K562 (cell line): ENCODE measurements at regions not wholly inside any gene's neighbourhood (a gene's known extent, or its start where the extent isn't known, plus 50 kb on each side); places are given as distances from the start of the nearest gene placed in this dataset.

Experiments used
- ATAC-seq: fragments of 200-7000 bp; cut with Tn5 transposase; 3 replicates; pipeline ENCODE4 v1.9.1; 2020; ENCODE audit warnings: moderate library complexity
- BruUV-seq: library from RNA; stranded (reverse); fragments of 400-500 nt; replicated peaks from 2 replicates; lab custom pipeline; 2021; lab: Mats Ljungman, UMichigan
- CTCF ChIA-PET: fragments of 300-600 bp; formaldehyde crosslinking; extraction: SDS; loops from one replicate; lab custom pipeline; 2021; ENCODE audit warnings: low intra/inter-chr PET ratio; lab: Yijun Ruan, JAX
- POLR2A ChIA-PET: fragments of 300-600, 350-650 bp; sonication (Branson Sonifier 250); formaldehyde crosslinking; extraction: SDS; loops from one replicate; lab custom pipeline; 2021; ENCODE audit warnings: antibody characterized with exemption, inconsistent platforms; lab: Yijun Ruan, JAX
- DNase-seq, 4 experiments: peaks; one replicate each; pipeline versions ENCODE4 v3.0.0 to v3.0.0-alpha.2; 2011 to 2018; ENCODE audit warnings: low spot score in 3 of 4, mixed read lengths in 3 of 4; ENCODE audit errors: extremely low read depth in 1 of 4
- FAIRE-seq: peaks from 2 replicates; lab custom pipeline; 2011; peaks lifted over from hg19 to GRCh38; lab: Jason Lieb, UNC
- H2AFZ ChIP-seq: 2 replicates; pipeline ENCODE4 v1.6.0; 2011; ENCODE audit warnings: low read depth, low read length, control low read depth, inconsistent platforms
- H3K27ac ChIP-seq: fragments of 200-600 bp; 3 replicates; pipeline ENCODE4 v1.8.0; 2011; ENCODE audit warnings: low read depth, mild to moderate bottlenecking, control low read depth, inconsistent platforms, low read length, moderate library complexity, mixed read lengths; ENCODE audit errors: extremely low read depth
- H3K27me3 ChIP-seq, 2 experiments: fragments of 300-600 bp in 1 of 2; 2 replicates in 1 of 2; 3 replicates in 1 of 2; pipeline versions ENCODE4 v1.6.0 to v1.8.0; 2011; ENCODE audit warnings: inconsistent platforms in 2 of 2, low read length in 2 of 2, mild to moderate bottlenecking in 1 of 2, mixed read lengths in 1 of 2, moderate library complexity in 1 of 2; ENCODE audit not compliant: control insufficient read depth in 2 of 2, insufficient read depth in 2 of 2
- H3K36me3 ChIP-seq: fragments of 300-600 bp; 3 replicates; pipeline ENCODE4 v1.8.0; 2011; ENCODE audit warnings: mild to moderate bottlenecking, low read length, inconsistent platforms; ENCODE audit not compliant: control insufficient read depth, insufficient read depth
- H3K4me1 ChIP-seq, 2 experiments: fragments of 200-600 bp in 1 of 2; replicated peaks in 1 of 2; 2 replicates in 1 of 2; 3 replicates in 1 of 2; pipeline versions ENCODE4 v1.5.1 to v1.8.0; 2011; ENCODE audit warnings: inconsistent platforms in 2 of 2, low read length in 2 of 2, mild to moderate bottlenecking in 1 of 2, mixed read lengths in 1 of 2, moderate library complexity in 1 of 2; ENCODE audit not compliant: control insufficient read depth in 2 of 2, insufficient read depth in 2 of 2
- H3K4me2 ChIP-seq: 2 replicates; pipeline ENCODE4 v1.6.1; 2011; ENCODE audit warnings: low read length, control low read depth, inconsistent platforms, mixed read lengths; ENCODE audit not compliant: insufficient read depth
- H3K4me3 ChIP-seq: fragments of 200-600 bp; sonication (generic), shearing (Covaris generic); 2 replicates; pipeline ENCODE4 v1.5.1; 2016; ENCODE audit warnings: control low read depth, inconsistent platforms
- H3K79me2 ChIP-seq: fragments of 200-600 bp; 3 replicates; pipeline ENCODE4 v1.8.0; 2011; ENCODE audit warnings: low read length, inconsistent platforms; ENCODE audit not compliant: control insufficient read depth, insufficient read depth
- H3K9ac ChIP-seq, 2 experiments: 2 replicates each; pipeline versions ENCODE4 v1.6.0 to v1.6.1; 2011; ENCODE audit warnings: low read depth in 2 of 2, low read length in 2 of 2, control low read depth in 1 of 2, inconsistent platforms in 1 of 2, mild to moderate bottlenecking in 1 of 2, mixed read lengths in 1 of 2; ENCODE audit not compliant: insufficient read depth in 1 of 2
- H3K9me1 ChIP-seq: one replicate; pipeline ENCODE4 v1.6.0; 2011; ENCODE audit warnings: inconsistent platforms, mild to moderate bottlenecking, low read length, moderate library complexity; ENCODE audit not compliant: control insufficient read depth, insufficient read depth
- H3K9me3 ChIP-seq: replicated peaks from 2 replicates; pipeline ENCODE4 v1.5.1; 2011; ENCODE audit warnings: low read depth, low read length, inconsistent platforms; ENCODE audit not compliant: control insufficient read depth, insufficient read depth
- H4K20me1 ChIP-seq: replicated peaks from 2 replicates; pipeline ENCODE4 v1.6.1; 2011; ENCODE audit warnings: low read length, inconsistent platforms, mixed read lengths; ENCODE audit not compliant: control insufficient read depth, insufficient read depth
- BRCA1 ChIP-seq, 2 experiments: fragments of 450-650 bp in 1 of 2; sonication (generic) in 1 of 2; formaldehyde crosslinking in 1 of 2; IDR thresholded peaks; 2 replicates each; pipeline versions ENCODE4 v1.5.0 to v1.6.1; 2017 to 2020; ENCODE audit warnings: mild to moderate bottlenecking in 1 of 2, missing genetic modification reagents in 1 of 2
- CTCF ChIP-seq, 3 experiments: IDR thresholded peaks in 2 of 3; conservative IDR thresholded peaks in 1 of 3; 2 replicates each; pipeline ENCODE4 v1.5.1; 2011 to 2012; ENCODE audit warnings: low read length in 3 of 3, mild to moderate bottlenecking in 3 of 3, control low read depth in 2 of 3, improper control_type of control experiment in 1 of 3, inconsistent platforms in 1 of 3, low read depth in 1 of 3, mixed read lengths in 1 of 3, moderate library complexity in 1 of 3; ENCODE audit not compliant: insufficient read depth in 2 of 3
- EHMT2 ChIP-seq: fragments of 450-650 bp; IDR thresholded peaks from 2 replicates; pipeline ENCODE4 v1.6.1; 2018; ENCODE audit warnings: antibody characterized with exemption
- MEIS2 ChIP-seq: fragments of 450-650 bp; IDR thresholded peaks from 2 replicates; pipeline ENCODE4 v1.6.1; 2014; ENCODE audit warnings: mild to moderate bottlenecking; ENCODE audit not compliant: partially characterized antibody
- NR3C1 ChIP-seq: sonication (generic); formaldehyde crosslinking; IDR thresholded peaks from 2 replicates; pipeline ENCODE4 v1.8.1; 2022; ENCODE audit warnings: missing genetic modification reagents
- PKNOX1 ChIP-seq: fragments of 450-650 bp; IDR thresholded peaks from 2 replicates; pipeline ENCODE4 v1.6.1; 2016
- SREBF2 ChIP-seq: sonication (generic); formaldehyde crosslinking; IDR thresholded peaks from 2 replicates; pipeline ENCODE4 v1.4.0; 2020; ENCODE audit warnings: mild to moderate bottlenecking, missing genetic modification reagents
- ZFX ChIP-seq: sonication (generic); formaldehyde crosslinking; IDR thresholded peaks from 2 replicates; pipeline ENCODE4 v1.8.0; 2022; ENCODE audit warnings: mild to moderate bottlenecking, missing genetic modification reagents, moderate library complexity
- ZNF274 ChIP-seq: IDR thresholded peaks from 2 replicates; pipeline ENCODE4 v1.6.1; 2011; ENCODE audit warnings: low read depth, mild to moderate bottlenecking, low read length, moderate library complexity, borderline replicate concordance
- WGBS: fragments of 100-300 bp; shearing (Covaris generic); methylation state at CpG from one replicate; pipeline ENCODE4 v1.1.6; 2016; ENCODE audit warnings: low coverage, mixed read lengths; ENCODE audit not compliant: insufficient coverage; ENCODE audit errors: missing lambda C conversion rate; 5-methylcytosine and 5-hydroxymethylcytosine counted together
- in situ Hi-C: fragments of 300-500 bp; cut with MboI; formaldehyde crosslinking; loops from 4 replicates; pipeline ENCODE4 v1.15.0; 2018; ENCODE audit warnings: inconsistent platforms, mixed read lengths
- intact Hi-C: fragments of 100-400 bp; cut with micrococcal nuclease; formaldehyde crosslinking; loops from 2 replicates; pipeline ENCODE4 v1.14.2; 2022

GRCh38 chr6:15741405-15741804 lies 78.6 kb upstream of the DTNBP1 start:
- Histone ChIP-seq H3K9ac (no peak overlapping the region), H3K27me3 (no peaks in the 10 kb centered on the region), H3K9me1 (no peaks in the 10 kb centered on the region), H3K27ac (no peak overlapping the region), H4K20me1 (no peaks in the 10 kb centered on the region), H3K9me3 (no peaks in the 10 kb centered on the region), H3K4me1 (peaks cover under 1 to 8% of the 10 kb centered on the region in 2 experiments; a peak in 4 of 5 replicates), H3K4me3 (no peak overlapping the region), H3K4me2 (no peak overlapping the region), H3K79me2 (no peaks in the 10 kb centered on the region), H3K36me3 (no peaks in the 10 kb centered on the region), H2AFZ (no peak overlapping the region)
- in situ Hi-C loops (no loop called here), intact Hi-C loops (no loop called here)
- no peak for ATAC-seq
- DNase-seq = no peak
- no peak for FAIRE-seq
- ChIA-PET POLR2A (no interaction called here), CTCF (no interaction called here)
- 0 out of 2 replicates have a peak, but pooled peaks have one; percentile 18 for TF ChIP-seq ZNF274
- TF ChIP-seq PKNOX1 = peak; percentile 67
- no peak for TF ChIP-seq NR3C1
- 0 out of 2 replicates have a peak, but pooled peaks have one; percentile 17 for TF ChIP-seq ZFX (CRISPR knock-in tag)
- TF ChIP-seq MEIS2 = peak; percentile 48
- BruUV-seq = no TSS peak

GRCh38 chr6:15739867-15740266 lies 77.0 kb upstream of the DTNBP1 start:
- ChIA-PET POLR2A (no interaction called here), CTCF (no interaction called here)
- WGBS = 61% methylated on average over 3 of the region's 3 CpGs
- no peak; the same call in 2 of the 3 replicates for ATAC-seq
- intact Hi-C loops (no loop called here), in situ Hi-C loops (no loop called here)
- no peaks in the 10 kb centered on the region for H3K27me3 ChIP-seq
- H3K9me1 ChIP-seq = no peaks in the 10 kb centered on the region
- TF ChIP-seq SREBF2 = no peak
- TF ChIP-seq BRCA1 (IDR thresholded peaks at IDR 0.05) = no peak
- no peak for TF ChIP-seq BRCA1 (CRISPR knock-in tag; IDR thresholded peaks at IDR 0.05)
- no peak for TF ChIP-seq EHMT2
- peak in 1 of 3 experiments; percentile 22; a peak in 2 of 6 replicates for TF ChIP-seq CTCF (IDR thresholded peaks at IDR 0.05 in 2 of 3, conservative IDR thresholded peaks at IDR 0.05 in 1 of 3; ENCODE audit: insufficient read depth in 2 of 3, low read depth in 1 of 3, low read length in 3 of 3)
- H3K9me3 ChIP-seq = no peaks in the 10 kb centered on the region
- H2AFZ ChIP-seq = peak overlapping the region; percentile 25
- H4K20me1 ChIP-seq = no peaks in the 10 kb centered on the region
- FAIRE-seq = no peak
- H3K79me2 ChIP-seq = no peaks in the 10 kb centered on the region
- H3K36me3 ChIP-seq = no peaks in the 10 kb centered on the region
- no peak overlapping the region for H3K9ac ChIP-seq
- no peak overlapping the region for H3K27ac ChIP-seq
- no peak overlapping the region for H3K4me3 ChIP-seq
- no peak overlapping the region for H3K4me2 ChIP-seq
- peaks cover 9 to 23% of the 10 kb centered on the region in 2 experiments; a peak in 4 of 5 replicates for H3K4me1 ChIP-seq
- no peak for DNase-seq
- BruUV-seq = no TSS peak
